Activated CD4-positive, alpha-beta memory T cell treated with anti-CD3 and anti-CD28 coated beads for 36 hours (primary cell): ENCODE measurements at regions not wholly inside any gene's neighbourhood (a gene's known extent, or its start where the extent isn't known, plus 50 kb on each side); places are given as distances from the start of the nearest gene placed in this dataset.
A peak's percentile ranks its signal among the peaks of the same experiment; 100 is the strongest.

Experiments
- CTCF ChIA-PET: fragments of 350-600 bp; sonication (Branson Sonifier 250); formaldehyde crosslinking; loops from one replicate; lab custom pipeline; 2021; ENCODE audit warnings: antibody characterized with exemption, inconsistent platforms; lab: Charles Lee
- POLR2A ChIA-PET: fragments of 350-600 bp; sonication (Branson Sonifier 250); formaldehyde crosslinking; loops from one replicate; lab custom pipeline; 2021; ENCODE audit warnings: antibody characterized with exemption; lab: Charles Lee
- DNase-seq: peaks from one replicate; pipeline ENCODE4 v3.0.0-alpha.2; 2020
- H3K27ac Mint-ChIP-seq: one replicate; pipeline ENCODE4 v1.8.0; 2021; ENCODE audit warnings: mixed read lengths
- H3K27me3 Mint-ChIP-seq: one replicate; pipeline ENCODE4 v1.8.0; 2021; ENCODE audit warnings: mixed read lengths
- H3K36me3 Mint-ChIP-seq: one replicate; pipeline ENCODE4 v1.8.0; 2021; ENCODE audit warnings: mixed read lengths
- H3K4me1 Mint-ChIP-seq: one replicate; pipeline ENCODE4 v1.8.0; 2021; ENCODE audit warnings: low read depth, mixed read lengths
- H3K4me3 Mint-ChIP-seq: one replicate; pipeline ENCODE4 v1.8.0; 2021; ENCODE audit warnings: mild to moderate bottlenecking, mixed read lengths
- H3K9me3 Mint-ChIP-seq: one replicate; pipeline ENCODE4 v1.8.0; 2021; ENCODE audit warnings: mixed read lengths
- intact Hi-C: fragments of 100-400 bp; cut with micrococcal nuclease; formaldehyde crosslinking; loops from one replicate; pipeline ENCODE4 v1.15.1; 2023

GRCh38 chr6:85396159-85396808, 53.6 kb upstream of the NT5E start:
- CTCF ChIA-PET, result no interaction called here
- H3K4me3 Mint-ChIP-seq, result no peak overlapping the region

GRCh38 chr6:85395746-85396145, 54.1 kb upstream of the NT5E start:
- intact Hi-C loops, result no loop called here
- Mint-ChIP-seq H3K4me1 (no peaks in the 10 kb centered on the region), H3K27ac (no peak overlapping the region), H3K4me3 (no peak overlapping the region), H3K36me3 (no peaks in the 10 kb centered on the region), H3K9me3 (peaks cover 9% of the 10 kb centered on the region), H3K27me3 (peaks cover 2% of the 10 kb centered on the region)
- POLR2A ChIA-PET, result no interaction called here
- DNase-seq, result no peak
- CTCF ChIA-PET, result interaction anchor here (0.8 kb wide), 1 partner anchor 87 kb away, joined by 3 read pairs; no protein-coding TSS in a partner anchor

More at GRCh38 chr6:85396159-85396808, 53.6 kb upstream of the NT5E start:
- Mint-ChIP-seq H3K27ac (no peak overlapping the region), H3K27me3 (no peaks in the 10 kb centered on the region), H3K36me3 (no peaks in the 10 kb centered on the region), H3K9me3 (peaks cover 9% of the 10 kb centered on the region), H3K4me1 (no peaks in the 10 kb centered on the region)
- no peak for DNase-seq
- POLR2A ChIA-PET, result no interaction called here
- intact Hi-C loops, result no loop called here

GRCh38 chr6:85394853-85395538, 54.9 kb upstream of the NT5E start:
- Mint-ChIP-seq H3K36me3 (no peaks in the 10 kb centered on the region), H3K4me1 (no peaks in the 10 kb centered on the region), H3K9me3 (peaks cover 9% of the 10 kb centered on the region), H3K27ac (no peak overlapping the region), H3K4me3 (no peak overlapping the region), H3K27me3 (peaks cover 4% of the 10 kb centered on the region)
- intact Hi-C loops, result no loop called here
- CTCF ChIA-PET, result interaction anchor here (0.8 kb wide), 1 partner anchor 88 kb away, joined by 3 read pairs; no protein-coding TSS in a partner anchor
- POLR2A ChIA-PET, result no interaction called here
- no peak for DNase-seq

GRCh38 chr6:85394199-85394598, 55.7 kb upstream of the NT5E start:
- intact Hi-C loops, result no loop called here
- POLR2A ChIA-PET, result no interaction called here
- H3K27me3 Mint-ChIP-seq, result peaks cover 4% of the 10 kb centered on the region
- peaks cover 9% of the 10 kb centered on the region for H3K9me3 Mint-ChIP-seq
- peaks cover 4% of the 10 kb centered on the region for H3K4me1 Mint-ChIP-seq
- no peak overlapping the region for H3K27ac Mint-ChIP-seq
- DNase-seq, result no peak
- CTCF ChIA-PET, result no interaction called here
- no peak overlapping the region for H3K4me3 Mint-ChIP-seq
- H3K36me3 Mint-ChIP-seq, result no peaks in the 10 kb centered on the region

GRCh38 chr6:85392379-85392778, 57.5 kb upstream of the NT5E start:
- intact Hi-C loops, result no loop called here
- Mint-ChIP-seq H3K27ac (no peak overlapping the region), H3K27me3 (peaks cover 6% of the 10 kb centered on the region), H3K36me3 (no peaks in the 10 kb centered on the region), H3K4me1 (peaks cover 6% of the 10 kb centered on the region), H3K4me3 (no peak overlapping the region), H3K9me3 (peaks cover 8% of the 10 kb centered on the region)
- DNase-seq, result no peak
- ChIA-PET CTCF (no interaction called here), POLR2A (no interaction called here)

GRCh38 chr6:85390775-85391174, 59.1 kb upstream of the NT5E start:
- Mint-ChIP-seq H3K27ac (no peak overlapping the region), H3K4me1 (peaks cover 6% of the 10 kb centered on the region), H3K4me3 (no peak overlapping the region), H3K9me3 (no peaks in the 10 kb centered on the region), H3K36me3 (no peaks in the 10 kb centered on the region), H3K27me3 (peaks cover 6% of the 10 kb centered on the region)
- intact Hi-C loops, result no loop called here
- no peak for DNase-seq
- ChIA-PET POLR2A (no interaction called here), CTCF (interaction anchor here (1.0 to 1.1 kb wide), 2 partner anchors 92 to 145 kb away, joined by 3 read pairs; no protein-coding TSS in a partner anchor)

GRCh38 chr6:85390105-85390728, 59.7 kb upstream of the NT5E start:
- Mint-ChIP-seq H3K9me3 (no peaks in the 10 kb centered on the region), H3K27ac (no peak overlapping the region), H3K36me3 (no peaks in the 10 kb centered on the region), H3K4me3 (no peak overlapping the region), H3K27me3 (peaks cover 6% of the 10 kb centered on the region), H3K4me1 (peaks cover 6% of the 10 kb centered on the region)
- DNase-seq, result no peak
- intact Hi-C loops, result no loop called here
- ChIA-PET POLR2A (no interaction called here), CTCF (interaction anchor here (1.0 to 1.1 kb wide), 2 partner anchors 93 to 146 kb away, joined by 3 read pairs; no protein-coding TSS in a partner anchor)

- peaks cover 7% of the 10 kb centered on the region for H3K27me3 Mint-ChIP-seq
- H3K27ac Mint-ChIP-seq, result no peak overlapping the region
- ChIA-PET CTCF (interaction anchor here (1.5 kb wide), 1 partner anchor 93 kb away, joined by 4 read pairs; no protein-coding TSS in a partner anchor), POLR2A (no interaction called here)
- H3K9me3 Mint-ChIP-seq, result no peaks in the 10 kb centered on the region
- H3K4me1 Mint-ChIP-seq, result peaks cover 6% of the 10 kb centered on the region
- no peak overlapping the region for H3K4me3 Mint-ChIP-seq
- intact Hi-C loops, result no loop called here
- H3K36me3 Mint-ChIP-seq, result no peaks in the 10 kb centered on the region
- peak; percentile 45 for DNase-seq
These were observed 60.6 kb upstream of the NT5E start for GRCh38 chr6:85389151-85389797.

GRCh38 chr6:85388531-85388930, 61.4 kb upstream of the NT5E start:
- peaks cover 6% of the 10 kb centered on the region for H3K4me1 Mint-ChIP-seq
- H3K27ac Mint-ChIP-seq, result no peak overlapping the region
- ChIA-PET CTCF (interaction anchor here (1.5 kb wide), 1 partner anchor 94 kb away, joined by 4 read pairs; no protein-coding TSS in a partner anchor), POLR2A (no interaction called here)
- no peaks in the 10 kb centered on the region for H3K36me3 Mint-ChIP-seq
- H3K27me3 Mint-ChIP-seq, result peaks cover 7% of the 10 kb centered on the region
- intact Hi-C loops, result no loop called here
- no peak for DNase-seq
- no peak overlapping the region for H3K4me3 Mint-ChIP-seq
- H3K9me3 Mint-ChIP-seq, result no peaks in the 10 kb centered on the region

GRCh38 chr6:85385636-85386315, 64.1 kb upstream of the NT5E start:
- H3K27ac Mint-ChIP-seq, result no peak overlapping the region
- H3K9me3 Mint-ChIP-seq, result no peaks in the 10 kb centered on the region
- ChIA-PET POLR2A (no interaction called here), CTCF (interaction anchor here (1.6 kb wide), 1 partner anchor 97 kb away, joined by 7 read pairs; no protein-coding TSS in a partner anchor)
- peaks cover 6% of the 10 kb centered on the region for H3K4me1 Mint-ChIP-seq
- H3K4me3 Mint-ChIP-seq, result no peak overlapping the region
- H3K36me3 Mint-ChIP-seq, result no peaks in the 10 kb centered on the region
- intact Hi-C loops, result no loop called here
- no peak for DNase-seq
- peaks cover 5% of the 10 kb centered on the region for H3K27me3 Mint-ChIP-seq

GRCh38 chr6:85383042-85383441, 66.8 kb upstream of the NT5E start:
- Mint-ChIP-seq H3K4me3 (no peak overlapping the region), H3K36me3 (no peaks in the 10 kb centered on the region), H3K9me3 (peaks cover 5% of the 10 kb centered on the region), H3K27me3 (peaks cover 1% of the 10 kb centered on the region), H3K4me1 (no peaks in the 10 kb centered on the region), H3K27ac (no peak overlapping the region)
- intact Hi-C loops, result no loop called here
- DNase-seq, result no peak
- ChIA-PET POLR2A (no interaction called here), CTCF (interaction anchor here (1.0 kb wide), 1 partner anchor 28 kb away, joined by 3 read pairs; no protein-coding TSS in a partner anchor)
